A673 (cell line): ENCODE measurements at regions not wholly inside any gene's neighbourhood (a gene's known extent, or its start where the extent isn't known, plus 50 kb on each side); places are given as distances from the start of the nearest gene placed in this dataset.
A peak's percentile ranks its signal among the peaks of the same experiment; 100 is the strongest.

Experiments
- BruUV-seq: library from RNA; stranded (reverse); fragments of 400-500 nt; replicated peaks from 2 replicates; lab custom pipeline; 2021; lab: Mats Ljungman, UMichigan
- CTCF ChIA-PET: fragments of 300-600 bp; sonication (Branson Sonifier 250); formaldehyde crosslinking; loops from one replicate; lab custom pipeline; 2022; ENCODE audit warnings: antibody characterized with exemption; lab: Charles Lee
- POLR2A ChIA-PET: fragments of 300-600 bp; sonication (Branson Sonifier 250); formaldehyde crosslinking; loops from one replicate; lab custom pipeline; 2022; ENCODE audit warnings: antibody characterized with exemption; ENCODE audit not compliant: low non-redundant PET; lab: Charles Lee
- DNase-seq: peaks from one replicate; pipeline ENCODE4 v3.0.0-alpha.2; 2015; ENCODE audit warnings: low spot score
- H3K27ac ChIP-seq: fragments of 200-600 bp; sonication (generic); 2 replicates; pipeline ENCODE4 v1.5.1; 2016; ENCODE audit warnings: mixed run types, low read depth, mild to moderate bottlenecking, mixed read lengths, antibody characterized with exemption, low read length; ENCODE audit not compliant: poor library complexity, severe bottlenecking
- H3K27me3 ChIP-seq: fragments of 200-600 bp; sonication (generic); replicated peaks from 2 replicates; pipeline ENCODE4 v1.6.1; 2017; ENCODE audit warnings: mixed run types, low read depth, mild to moderate bottlenecking, mixed read lengths, antibody characterized with exemption, low read length; ENCODE audit not compliant: insufficient read depth, poor library complexity
- H3K36me3 ChIP-seq: fragments of 200-600 bp; sonication (generic); 2 replicates; pipeline ENCODE4 v1.6.1; 2016; ENCODE audit warnings: mixed run types, mild to moderate bottlenecking, mixed read lengths, antibody characterized with exemption, low read length; ENCODE audit not compliant: insufficient read depth, poor library complexity, severe bottlenecking
- H3K4me1 ChIP-seq: fragments of 200-600 bp; sonication (generic); 2 replicates; pipeline ENCODE4 v1.6.1; 2017; ENCODE audit warnings: mixed run types, mild to moderate bottlenecking, mixed read lengths, antibody characterized with exemption, low read length; ENCODE audit not compliant: insufficient read depth, poor library complexity, severe bottlenecking
- H3K4me3 ChIP-seq: fragments of 200-600 bp; sonication (generic); 2 replicates; pipeline ENCODE4 v1.5.1; 2016; ENCODE audit warnings: low read depth, mixed run types, mild to moderate bottlenecking, mixed read lengths, low read length; ENCODE audit not compliant: poor library complexity, severe bottlenecking
- H3K9me3 ChIP-seq: fragments of 200-600 bp; sonication (generic); 2 replicates; pipeline ENCODE4 v1.6.1; 2016; ENCODE audit warnings: mixed run types, low read depth, mild to moderate bottlenecking, mixed read lengths, antibody characterized with exemption, low read length; ENCODE audit not compliant: poor library complexity, severe bottlenecking
- EZH2 ChIP-seq: fragments of 200-600 bp; sonication (generic); IDR thresholded peaks from 2 replicates; pipeline ENCODE4 v1.6.1; 2017; ENCODE audit warnings: borderline replicate concordance, low read depth, mild to moderate bottlenecking, mixed read lengths, antibody characterized with exemption, low read length; ENCODE audit not compliant: poor library complexity, severe bottlenecking
- intact Hi-C: fragments of 100-400 bp; cut with micrococcal nuclease; formaldehyde crosslinking; loops from one replicate; pipeline ENCODE4 v1.10.0; 2022; ENCODE audit not compliant: unreplicated experiment
- TF ChIP-seq, protein P1 (sequence below): fragments of 300-800, 200-600 bp; sonication (generic); conservative IDR thresholded peaks from 2 replicates; pipeline ENCODE4 v1.5.1; 2017; ENCODE audit warnings: low read depth, mild to moderate bottlenecking, antibody characterized with exemption, low read length, moderate library complexity, mixed read lengths

DNA sequence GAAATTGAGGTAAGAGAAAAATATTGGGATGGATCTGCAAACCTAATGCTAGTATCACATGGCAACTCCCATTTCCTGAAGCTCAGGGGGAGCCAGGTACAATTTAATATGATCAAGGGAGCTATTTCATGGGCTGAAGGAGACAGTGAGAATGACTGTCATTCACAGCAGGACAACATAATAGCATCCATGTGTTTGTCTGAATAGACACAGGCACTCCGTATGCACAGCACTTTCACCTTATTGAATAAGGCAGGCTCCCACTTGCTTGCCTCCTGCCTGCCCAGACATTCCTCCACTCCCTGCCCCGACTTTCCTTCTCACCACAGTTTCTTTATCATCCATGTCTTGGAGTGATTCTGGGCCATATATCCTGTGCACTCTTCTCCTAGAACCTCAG lies 156.6 kb upstream of the SLC24A5 start:
- CTCF ChIA-PET, result no interaction called here
- H3K9me3 ChIP-seq, result no peaks in the 10 kb centered on the region
- no peak overlapping the region for H3K4me3 ChIP-seq
- no peaks in the 10 kb centered on the region for H3K36me3 ChIP-seq
- POLR2A ChIA-PET, result no interaction called here
- peaks cover 33% of the 10 kb centered on the region for H3K4me1 ChIP-seq
- intact Hi-C loops, result no loop called here
- TF ChIP-seq, protein P1, sequence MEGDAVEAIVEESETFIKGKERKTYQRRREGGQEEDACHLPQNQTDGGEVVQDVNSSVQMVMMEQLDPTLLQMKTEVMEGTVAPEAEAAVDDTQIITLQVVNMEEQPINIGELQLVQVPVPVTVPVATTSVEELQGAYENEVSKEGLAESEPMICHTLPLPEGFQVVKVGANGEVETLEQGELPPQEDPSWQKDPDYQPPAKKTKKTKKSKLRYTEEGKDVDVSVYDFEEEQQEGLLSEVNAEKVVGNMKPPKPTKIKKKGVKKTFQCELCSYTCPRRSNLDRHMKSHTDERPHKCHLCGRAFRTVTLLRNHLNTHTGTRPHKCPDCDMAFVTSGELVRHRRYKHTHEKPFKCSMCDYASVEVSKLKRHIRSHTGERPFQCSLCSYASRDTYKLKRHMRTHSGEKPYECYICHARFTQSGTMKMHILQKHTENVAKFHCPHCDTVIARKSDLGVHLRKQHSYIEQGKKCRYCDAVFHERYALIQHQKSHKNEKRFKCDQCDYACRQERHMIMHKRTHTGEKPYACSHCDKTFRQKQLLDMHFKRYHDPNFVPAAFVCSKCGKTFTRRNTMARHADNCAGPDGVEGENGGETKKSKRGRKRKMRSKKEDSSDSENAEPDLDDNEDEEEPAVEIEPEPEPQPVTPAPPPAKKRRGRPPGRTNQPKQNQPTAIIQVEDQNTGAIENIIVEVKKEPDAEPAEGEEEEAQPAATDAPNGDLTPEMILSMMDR, result no peak
- TF ChIP-seq EZH2, result no peak
- DNase-seq, result peak; percentile 73
- BruUV-seq, result no TSS peak
- no peaks in the 10 kb centered on the region for H3K27me3 ChIP-seq
- no peak overlapping the region for H3K27ac ChIP-seq

DNA sequence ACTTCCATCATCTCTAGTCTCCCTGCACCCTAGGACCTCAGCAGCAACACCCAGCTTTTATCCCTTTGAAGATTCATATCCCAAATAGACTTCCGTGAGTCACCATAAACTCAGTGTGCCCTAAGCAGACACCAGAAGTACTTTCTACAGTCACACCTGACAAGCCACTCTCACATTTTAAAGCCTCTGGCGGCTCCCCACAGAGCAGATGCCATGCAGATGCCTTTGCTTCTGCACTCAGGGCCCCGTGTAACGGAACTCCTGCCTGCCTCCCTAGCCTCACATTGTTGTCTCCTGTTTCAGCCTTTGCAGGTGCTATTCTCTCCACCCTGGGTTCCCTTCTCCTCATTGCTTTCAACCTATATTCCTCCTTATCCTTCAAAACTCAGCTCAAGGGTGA lies 155.5 kb upstream of the SLC24A5 start:
- Histone ChIP-seq H3K4me1 (peaks cover 33% of the 10 kb centered on the region), H3K27me3 (no peaks in the 10 kb centered on the region), H3K4me3 (no peak overlapping the region), H3K36me3 (no peaks in the 10 kb centered on the region), H3K27ac (no peak overlapping the region), H3K9me3 (no peaks in the 10 kb centered on the region)
- CTCF ChIA-PET, result no interaction called here
- DNase-seq, result no peak
- BruUV-seq, result no TSS peak
- TF ChIP-seq, protein P1, result no peak
- TF ChIP-seq EZH2, result no peak
- intact Hi-C loops, result no loop called here
- POLR2A ChIA-PET, result no interaction called here

- POLR2A ChIA-PET, result no interaction called here
- H3K36me3 ChIP-seq, result no peaks in the 10 kb centered on the region
- CTCF ChIA-PET, result no interaction called here
- no peaks in the 10 kb centered on the region for H3K9me3 ChIP-seq
- H3K27ac ChIP-seq, result no peak overlapping the region
- TF ChIP-seq EZH2, result no peak
- TF ChIP-seq, protein P1, result no peak
- peaks cover 11% of the 10 kb centered on the region for H3K4me1 ChIP-seq
- H3K27me3 ChIP-seq, result no peaks in the 10 kb centered on the region
- intact Hi-C loops, result no loop called here
- no TSS peak for BruUV-seq
- DNase-seq, result no peak
- H3K4me3 ChIP-seq, result no peak overlapping the region
These were observed 152.2 kb upstream of the SLC24A5 start for GRCh38 chr15:47968593-47968992.
